ENCODE measurements at regions not wholly inside any gene's neighbourhood (a gene's known extent, or its start where the extent isn't known, plus 50 kb on each side); places are given as distances from the start of the nearest gene placed in this dataset.
A peak's percentile ranks its signal among the peaks of the same experiment; 100 is the strongest.

GRCh38 chr13:70424428-70424827, 316.2 kb upstream of the KLHL1 start:
- no peaks in the 10 kb centered on the region for H3K4me1 ChIP-seq (ENCODE audit: insufficient read depth, low read length)
- H3K36me3 ChIP-seq (ENCODE audit: low read depth, low read length) = no peaks in the 10 kb centered on the region
- BruUV-seq (replicated peaks) = no TSS peak
- H3K9me2 ChIP-seq (replicated peaks; ENCODE audit: low read length) = no peaks in the 10 kb centered on the region
- H3K27me3 ChIP-seq (ENCODE audit: low read length) = no peaks in the 10 kb centered on the region
- H3K79me2 ChIP-seq (ENCODE audit: low read length) = no peaks in the 10 kb centered on the region
- no peak for DNase-seq
- no peak for TF ChIP-seq CTCF (conservative IDR thresholded peaks at IDR 0.05; ENCODE audit: low read depth, low read length)
- TF ChIP-seq EZH2 (IDR thresholded peaks at IDR 0.05; ENCODE audit: low read length, unreplicated experiment) = no peak
- TF ChIP-seq EZH2phosphoT487 (IDR thresholded peaks at IDR 0.05; ENCODE audit: borderline replicate concordance, low read length) = no peak
- H2AFZ ChIP-seq (ENCODE audit: low read length) = no peak overlapping the region
- H4K20me1 ChIP-seq (ENCODE audit: low read length) = no peaks in the 10 kb centered on the region
- H3K4me3 ChIP-seq (ENCODE audit: low read length) = no peak overlapping the region
- no peak overlapping the region for H3K4me2 ChIP-seq (ENCODE audit: low read length)
- H3K9me3 ChIP-seq (ENCODE audit: low read length) = no peaks in the 10 kb centered on the region
- H3F3A ChIP-seq (ENCODE audit: low read length, unreplicated experiment) = no peaks in the 10 kb centered on the region
- CTCF ChIA-PET = no interaction called here
- no peak for ATAC-seq
- no peak overlapping the region for H3K9ac ChIP-seq (ENCODE audit: low read length)
- no peak overlapping the region for H3K27ac ChIP-seq (ENCODE audit: low read length)
- intact Hi-C loops (cut with micrococcal nuclease) = no loop called here
- POLR2A ChIA-PET (ENCODE audit: unreplicated experiment) = no interaction called here

- Histone ChIP-seq H3K27ac (ENCODE audit: low read length) (no peak overlapping the region), H3K9me2 (replicated peaks; ENCODE audit: low read length) (no peaks in the 10 kb centered on the region), H2AFZ (ENCODE audit: low read length) (no peak overlapping the region), H3K79me2 (ENCODE audit: low read length) (no peaks in the 10 kb centered on the region), H3K9ac (ENCODE audit: low read length) (no peak overlapping the region), H3K4me2 (ENCODE audit: low read length) (no peak overlapping the region), H4K20me1 (ENCODE audit: low read length) (no peaks in the 10 kb centered on the region), H3K4me1 (ENCODE audit: insufficient read depth, low read length) (no peaks in the 10 kb centered on the region), H3K9me3 (ENCODE audit: low read length) (no peaks in the 10 kb centered on the region), H3K27me3 (ENCODE audit: low read length) (no peaks in the 10 kb centered on the region), H3K4me3 (ENCODE audit: low read length) (no peak overlapping the region), H3F3A (ENCODE audit: low read length, unreplicated experiment) (no peaks in the 10 kb centered on the region), H3K36me3 (ENCODE audit: low read depth, low read length) (no peaks in the 10 kb centered on the region)
- intact Hi-C loops (cut with micrococcal nuclease) = no loop called here
- ATAC-seq (peak; percentile 58; the same call in 1 of the 2 replicates), DNase-seq (no peak)
- POLR2A ChIA-PET (ENCODE audit: unreplicated experiment) = no interaction called here
- CTCF ChIA-PET = no interaction called here
- no peak for TF ChIP-seq EZH2 (IDR thresholded peaks at IDR 0.05; ENCODE audit: low read length, unreplicated experiment)
- TF ChIP-seq CTCF (conservative IDR thresholded peaks at IDR 0.05; ENCODE audit: low read depth, low read length) = no peak
- no peak for TF ChIP-seq EZH2phosphoT487 (IDR thresholded peaks at IDR 0.05; ENCODE audit: borderline replicate concordance, low read length)
- no TSS peak for BruUV-seq (replicated peaks)
Observed at GRCh38 chr13:70415136-70415535, 306.9 kb upstream of the KLHL1 start.

- ChIA-PET CTCF (no interaction called here), POLR2A (ENCODE audit: unreplicated experiment) (no interaction called here)
- Histone ChIP-seq H3K4me3 (ENCODE audit: low read length) (no peak overlapping the region), H3K27ac (ENCODE audit: low read length) (no peak overlapping the region), H3K9ac (ENCODE audit: low read length) (no peak overlapping the region), H3K27me3 (ENCODE audit: low read length) (no peaks in the 10 kb centered on the region), H3F3A (ENCODE audit: low read length, unreplicated experiment) (no peaks in the 10 kb centered on the region), H3K9me3 (ENCODE audit: low read length) (no peaks in the 10 kb centered on the region), H3K9me2 (replicated peaks; ENCODE audit: low read length) (no peaks in the 10 kb centered on the region), H4K20me1 (ENCODE audit: low read length) (no peaks in the 10 kb centered on the region), H3K4me1 (ENCODE audit: insufficient read depth, low read length) (peaks cover 24% of the 10 kb centered on the region), H2AFZ (ENCODE audit: low read length) (no peak overlapping the region), H3K4me2 (ENCODE audit: low read length) (no peak overlapping the region), H3K79me2 (ENCODE audit: low read length) (no peaks in the 10 kb centered on the region), H3K36me3 (ENCODE audit: low read depth, low read length) (no peaks in the 10 kb centered on the region)
- DNase-seq (peak; percentile 59), ATAC-seq (peak; percentile 43)
- no peak for TF ChIP-seq EZH2 (IDR thresholded peaks at IDR 0.05; ENCODE audit: low read length, unreplicated experiment)
- no peak for TF ChIP-seq CTCF (conservative IDR thresholded peaks at IDR 0.05; ENCODE audit: low read depth, low read length)
- TF ChIP-seq EZH2phosphoT487 (IDR thresholded peaks at IDR 0.05; ENCODE audit: borderline replicate concordance, low read length) = no peak
- no TSS peak for BruUV-seq (replicated peaks)
- intact Hi-C loops (cut with micrococcal nuclease) = no loop called here
Observed at GRCh38 chr13:70408865-70409264, 300.6 kb upstream of the KLHL1 start.
